Amniotic epithelial cell (primary cell): ENCODE measurements at regions not wholly inside any gene's neighbourhood (a gene's known extent, or its start where the extent isn't known, plus 50 kb on each side); places are given as distances from the start of the nearest gene placed in this dataset.

ENCODE experiments used
- DNase-seq: peaks from one replicate; pipeline ENCODE4 v3.0.0-alpha.2; 2010; ENCODE audit warnings: low read depth

DNA sequence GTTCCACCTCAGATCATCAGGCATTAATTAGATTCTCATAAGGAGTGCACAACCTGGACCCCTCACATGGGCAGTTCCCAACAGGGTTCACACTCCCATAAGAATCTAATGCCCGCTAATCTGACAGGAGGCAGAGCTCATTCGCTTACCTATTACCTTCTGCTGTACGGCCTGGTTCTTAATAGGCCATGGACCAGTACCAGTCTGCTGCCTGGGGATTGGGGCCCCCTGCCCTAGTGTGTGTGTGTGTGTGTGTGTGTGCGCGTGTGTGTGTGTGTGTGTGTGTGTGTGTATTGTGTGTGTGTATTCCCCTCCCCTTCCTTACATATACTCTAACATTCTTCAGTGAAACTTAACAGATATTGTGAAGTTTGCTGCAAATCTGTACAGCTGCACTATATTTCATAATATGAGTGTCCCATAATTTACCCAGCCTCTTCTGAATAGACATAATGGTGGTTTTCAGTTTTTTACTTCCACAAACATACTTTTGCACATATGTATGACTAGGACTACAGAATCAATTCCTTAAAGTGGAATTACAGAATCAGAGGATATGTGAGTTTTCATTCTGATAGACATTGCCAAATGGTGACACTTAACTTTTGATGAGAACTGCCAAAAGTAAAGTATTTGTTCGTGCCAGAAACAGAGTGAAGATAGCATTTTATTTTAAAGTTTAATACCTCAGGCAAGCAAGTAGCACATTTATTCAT lies 205.2 kb upstream of the EEA1 start:
- no peak for DNase-seq

DNA sequence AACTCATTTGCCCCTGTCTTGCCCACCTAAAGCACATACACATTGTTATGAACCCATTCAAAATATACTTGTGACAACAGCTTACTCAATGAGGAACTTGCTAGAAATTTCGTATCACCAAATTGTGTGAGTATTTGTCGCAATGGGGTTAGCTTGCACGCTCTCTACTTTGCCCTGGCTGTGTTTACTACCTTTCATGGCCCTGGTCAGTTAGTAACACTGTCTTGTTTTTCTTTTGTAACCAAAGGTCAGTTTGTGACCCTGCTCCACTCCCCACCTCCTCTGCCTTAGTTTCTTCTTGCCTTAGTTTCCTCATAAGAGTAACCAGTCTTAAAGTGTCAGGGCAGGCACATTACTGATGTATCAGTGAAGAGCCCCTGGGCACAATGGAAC lies 205.8 kb upstream of the EEA1 start:
- DNase-seq = no peak

DNA sequence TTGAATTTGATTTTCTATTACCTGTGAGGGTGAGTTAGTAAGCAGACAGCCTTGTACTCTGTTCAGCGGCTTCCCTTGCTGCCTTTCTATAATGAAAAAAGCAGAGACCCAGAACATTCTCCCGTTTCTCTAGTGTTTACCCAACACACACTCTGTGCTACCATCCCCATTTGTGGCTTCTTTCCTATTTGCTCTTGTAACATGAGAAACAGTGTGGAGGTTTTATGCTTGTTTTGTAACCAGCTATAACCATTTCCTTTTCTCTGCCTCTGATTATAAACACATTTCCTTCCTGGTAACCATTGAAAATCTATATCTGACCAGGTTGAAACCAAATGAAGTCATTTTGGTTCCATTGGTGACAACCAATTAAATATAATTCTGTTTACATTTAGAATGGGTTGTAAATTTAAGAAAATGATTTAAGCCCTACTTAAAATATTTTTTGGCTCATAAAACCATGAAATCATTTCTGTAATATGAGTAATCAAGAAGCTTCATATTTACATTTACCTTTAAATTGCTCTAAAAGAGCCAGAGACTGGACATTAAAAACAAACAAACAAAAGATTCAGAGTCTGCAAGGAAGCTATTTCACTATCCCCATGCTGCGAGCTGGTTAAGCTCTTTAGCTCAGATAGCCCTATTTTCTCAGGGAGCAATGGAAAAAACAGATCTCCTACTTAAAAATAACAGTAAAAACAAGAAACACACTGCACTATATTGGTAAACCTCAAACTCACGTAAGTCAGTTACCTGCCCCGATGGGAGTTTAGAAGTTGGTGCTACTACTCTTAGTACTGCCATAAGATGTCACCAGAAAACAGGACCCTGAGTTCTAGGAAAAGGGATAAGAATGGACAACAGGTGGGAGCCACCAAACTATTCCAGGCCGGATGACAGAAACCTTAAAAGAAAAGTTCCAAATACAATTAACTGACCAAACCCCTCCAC lies 206.5 kb upstream of the EEA1 start:
- DNase-seq = no peak

DNA sequence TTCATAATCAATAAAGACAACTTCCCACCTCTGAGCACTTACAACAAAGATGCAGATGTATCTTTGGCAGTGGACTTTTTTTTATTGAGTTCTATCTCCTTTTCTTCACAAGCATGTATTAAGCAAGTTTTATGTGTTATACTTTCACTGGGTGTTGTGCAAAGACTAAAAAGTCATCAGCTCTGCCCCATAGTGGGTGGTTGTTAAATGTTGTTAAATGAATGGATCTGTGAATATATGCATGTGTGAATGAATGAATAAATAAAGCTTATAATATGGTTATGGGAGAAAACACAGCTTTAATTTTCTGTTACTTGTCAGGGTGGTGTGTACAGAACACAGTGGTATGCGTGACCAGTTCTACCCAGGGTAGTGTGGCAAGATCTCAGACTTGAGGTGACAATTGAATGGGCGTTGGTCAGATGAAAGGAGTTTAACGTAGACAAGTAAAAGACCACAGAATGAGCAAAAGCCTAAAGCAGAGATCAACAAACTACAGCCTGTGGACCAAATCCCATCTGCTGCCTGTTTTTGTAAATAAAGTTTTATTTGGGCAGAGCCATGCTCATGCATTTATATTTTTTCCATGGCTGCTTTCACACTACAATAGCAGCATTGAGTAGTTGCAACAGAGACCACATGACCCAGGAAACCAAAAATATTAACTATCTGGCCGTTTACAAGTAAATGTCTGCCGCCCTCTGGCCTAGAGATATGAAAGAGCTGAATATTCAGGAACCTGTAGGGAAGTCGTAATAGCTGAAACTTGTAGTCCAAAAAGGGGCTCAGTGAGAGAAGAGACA lies 207.4 kb upstream of the EEA1 start:
- DNase-seq = no peak

DNA sequence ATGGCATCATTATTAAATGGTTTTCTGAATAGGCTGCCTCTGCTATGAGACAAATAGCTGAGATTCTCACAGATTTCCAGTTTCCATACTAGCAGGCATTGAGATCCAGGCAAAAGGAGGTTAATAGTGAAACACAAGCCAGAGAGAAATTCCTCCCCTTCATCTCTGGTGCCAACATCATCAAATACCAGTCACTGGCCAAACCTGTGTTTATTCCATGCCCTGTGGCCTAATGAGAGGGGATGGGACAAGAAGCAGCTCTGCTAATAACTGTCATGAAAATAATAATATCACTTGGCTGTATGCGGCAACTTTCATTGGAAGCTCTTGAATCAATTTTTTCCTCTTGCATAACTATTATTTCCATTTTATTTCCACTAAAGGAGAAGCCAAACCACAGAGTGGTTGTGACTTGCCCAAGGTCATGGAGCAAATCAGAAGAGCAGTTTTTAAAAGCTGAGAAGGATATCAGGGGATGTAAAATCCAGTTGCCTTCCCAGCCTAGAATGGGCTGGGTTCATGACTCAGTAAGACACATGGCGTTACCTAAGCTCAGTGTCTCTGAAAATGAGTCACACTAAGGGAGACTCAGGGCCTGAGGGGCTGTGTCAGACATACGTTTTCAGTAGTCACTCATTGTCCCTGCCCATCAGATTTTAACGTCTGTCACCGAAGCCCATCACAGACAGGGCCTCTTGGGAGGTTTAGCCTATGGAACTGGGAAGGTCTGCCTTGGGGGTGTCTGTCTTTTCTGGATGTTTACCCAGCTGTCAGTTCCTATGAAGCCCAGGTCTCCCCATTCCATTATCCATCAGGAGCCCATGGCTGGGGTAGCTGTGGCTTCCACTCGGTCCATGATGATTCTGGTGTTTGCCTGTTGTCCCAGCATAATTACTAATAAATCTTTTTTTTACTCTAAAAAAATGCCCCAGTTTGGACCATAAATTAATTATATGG lies 208.8 kb upstream of the EEA1 start:
- DNase-seq = peak; percentile 76

DNA sequence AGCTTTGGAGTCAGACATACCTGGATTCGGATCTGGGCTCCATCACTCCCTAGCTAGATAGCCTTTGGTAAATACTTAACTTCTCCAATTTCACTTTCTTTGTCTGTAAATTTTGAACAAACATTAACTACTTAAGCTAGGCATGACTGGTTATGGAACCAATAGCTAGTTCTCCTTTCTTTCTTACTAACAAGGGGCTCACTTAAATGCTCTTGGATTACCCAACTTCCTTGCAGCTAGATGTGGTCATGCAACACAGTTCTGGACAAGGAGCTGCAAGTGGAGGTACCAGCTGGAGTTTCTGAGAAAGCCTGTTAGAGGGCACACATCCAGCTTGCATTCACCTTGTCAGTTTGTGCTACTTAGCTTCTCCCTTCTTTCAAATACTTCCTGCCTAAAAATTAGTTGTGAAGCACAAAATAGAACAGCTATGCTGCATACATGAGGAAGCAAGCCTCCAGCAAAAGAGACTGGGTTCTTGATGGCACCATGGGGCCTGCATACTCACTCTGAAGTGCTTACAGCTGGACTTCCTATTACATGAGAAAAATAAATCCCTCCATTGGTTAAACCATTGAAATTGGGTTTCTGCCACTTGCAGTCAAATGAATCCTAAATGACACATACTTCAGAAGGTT lies 210.1 kb upstream of the EEA1 start:
- no peak for DNase-seq

DNA sequence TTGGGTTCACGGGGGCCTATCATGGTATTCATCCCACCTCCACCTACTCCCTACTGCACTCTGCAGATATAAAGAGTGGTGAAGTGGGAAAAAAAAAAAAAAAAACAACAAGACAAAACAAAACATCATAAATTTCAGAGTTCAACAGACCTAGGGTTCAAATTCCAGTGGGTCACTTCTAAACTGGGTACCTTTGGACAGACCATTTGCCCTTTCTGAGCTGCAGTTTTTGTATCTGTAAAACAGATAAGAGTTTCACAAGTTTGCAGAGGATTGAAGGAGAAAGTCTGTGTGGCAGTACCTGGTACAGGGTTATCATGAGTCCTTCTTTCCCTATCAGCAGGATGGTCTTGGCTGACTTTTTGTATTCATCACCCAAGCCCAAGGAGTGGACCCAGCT lies 211.2 kb upstream of the EEA1 start:
- no peak for DNase-seq

DNA sequence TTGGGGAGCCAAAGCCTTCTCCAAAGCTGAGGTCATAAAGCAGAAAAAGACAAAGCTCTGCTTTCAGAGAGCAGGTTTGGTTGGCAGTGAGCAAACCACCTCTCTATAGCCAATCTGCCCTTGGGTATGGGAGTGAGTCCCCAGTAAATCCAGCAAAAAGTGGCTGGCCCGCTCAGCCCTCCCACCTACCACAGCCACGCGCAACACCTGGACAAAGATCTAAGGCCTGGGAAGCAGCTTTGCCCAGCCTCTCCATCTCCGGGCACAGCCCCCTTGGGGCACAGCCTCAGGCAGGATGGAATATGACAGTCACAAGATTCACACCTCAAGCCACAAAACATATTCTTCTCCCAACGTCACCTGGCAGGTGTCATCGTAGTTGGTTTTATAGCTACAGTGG lies 211.7 kb upstream of the EEA1 start:
- DNase-seq = no peak

DNA sequence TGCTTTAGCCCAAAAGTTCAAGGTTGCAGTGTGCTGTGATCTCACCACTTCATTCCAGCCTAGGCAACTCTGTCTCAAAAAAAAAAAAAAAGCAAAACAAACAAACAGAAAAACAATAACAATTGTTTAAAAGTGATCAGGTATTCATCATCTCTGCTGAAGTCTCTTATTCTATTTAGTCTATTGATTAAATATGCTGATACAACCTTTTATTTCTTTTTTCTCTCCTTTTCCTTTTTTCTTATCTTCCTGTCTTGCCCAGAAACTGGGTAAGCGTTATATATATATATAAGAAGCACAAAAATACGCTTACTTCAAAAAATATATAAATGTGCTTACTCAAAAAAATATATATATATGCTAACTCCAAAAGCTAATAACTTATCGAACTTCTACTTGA lies 213.8 kb upstream of the EEA1 start:
- no peak for DNase-seq

DNA sequence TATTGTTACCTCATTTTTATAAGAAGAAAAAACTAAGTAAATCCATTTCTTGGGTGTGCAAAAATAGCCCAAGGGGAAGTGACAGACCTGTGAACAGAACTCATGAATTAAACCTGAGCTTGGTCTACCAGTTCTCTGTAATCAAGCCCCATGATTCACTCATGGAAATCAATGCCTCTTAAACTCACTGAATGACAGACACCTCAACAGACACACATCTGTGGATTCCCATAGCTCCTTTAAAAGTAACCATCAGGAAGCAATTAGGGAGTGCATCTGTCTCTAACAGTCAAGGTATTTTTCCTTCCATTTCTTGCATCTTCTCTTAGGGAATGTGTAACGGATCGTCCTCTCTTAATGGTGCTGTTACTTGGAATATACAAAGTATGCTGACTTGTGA lies 215.0 kb upstream of the EEA1 start:
- no peak for DNase-seq

DNA sequence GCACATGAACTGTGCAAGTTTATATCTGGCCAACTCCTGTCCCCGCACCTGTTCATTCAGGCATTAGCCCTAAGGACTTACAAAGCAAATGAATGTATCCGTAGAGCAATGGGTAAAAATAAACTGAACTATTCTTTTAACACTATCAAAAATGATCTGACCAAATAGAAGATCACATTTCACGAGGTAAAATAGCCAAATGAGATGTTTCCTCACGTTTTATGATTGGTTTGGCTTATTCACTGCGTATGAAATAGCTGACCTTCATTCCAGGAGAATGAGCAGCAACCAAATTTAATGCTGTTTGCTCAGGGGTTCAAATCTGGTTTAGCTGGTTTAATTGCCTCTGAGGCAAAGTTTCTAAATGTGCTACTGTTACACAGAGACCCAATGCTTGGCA lies 216.0 kb upstream of the EEA1 start:
- no peak for DNase-seq

DNA sequence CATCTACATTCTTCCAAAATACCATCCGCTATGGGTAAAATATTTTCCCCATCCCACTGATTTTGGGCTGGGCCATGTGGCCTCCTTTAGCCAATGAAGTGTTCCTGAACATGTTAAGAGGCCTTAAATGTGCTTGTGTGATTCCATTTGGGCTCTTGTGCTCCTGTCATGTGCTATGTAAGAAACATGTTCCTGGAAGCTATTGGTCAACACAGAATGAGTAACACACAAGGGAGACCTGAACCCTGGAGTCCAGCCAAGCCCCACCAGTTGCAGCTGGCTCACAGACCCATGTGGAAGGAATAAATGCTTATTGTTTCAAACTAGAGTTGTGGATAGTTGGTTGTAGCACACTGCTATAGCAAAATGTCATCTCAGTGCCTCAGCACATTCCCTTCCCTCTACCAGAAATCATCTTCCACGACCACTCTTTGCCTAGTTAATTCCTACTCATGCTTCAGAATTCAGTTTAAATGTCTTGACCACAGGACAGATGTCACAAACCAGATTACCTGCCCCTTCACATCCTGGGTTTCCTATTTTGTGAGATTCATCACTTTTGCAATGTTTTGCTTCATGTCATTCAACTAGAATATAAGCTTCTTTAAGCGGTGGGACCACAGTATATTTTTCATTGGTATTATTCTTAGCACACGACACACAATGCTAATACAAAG lies 217.3 kb upstream of the EEA1 start:
- peak; percentile 57 for DNase-seq

DNA sequence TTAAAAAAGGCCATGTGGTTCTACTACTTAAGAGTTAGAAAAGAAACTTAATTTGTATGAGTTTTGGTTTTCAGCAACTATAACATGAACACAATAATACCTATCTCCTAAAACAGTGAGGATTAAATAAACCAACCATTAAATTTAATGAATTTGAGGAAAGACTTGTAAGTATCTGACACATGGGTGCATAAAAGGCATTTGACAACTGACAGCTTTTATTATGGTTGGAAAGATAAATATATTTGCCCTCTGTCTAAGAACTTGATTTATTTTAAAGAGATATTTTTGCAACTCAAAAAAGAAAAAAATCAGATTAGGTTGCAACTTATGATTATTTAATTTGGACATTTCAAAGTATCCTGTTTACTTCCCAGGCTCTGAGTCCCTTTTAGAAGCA lies 217.9 kb upstream of the EEA1 start:
- no peak for DNase-seq

DNA sequence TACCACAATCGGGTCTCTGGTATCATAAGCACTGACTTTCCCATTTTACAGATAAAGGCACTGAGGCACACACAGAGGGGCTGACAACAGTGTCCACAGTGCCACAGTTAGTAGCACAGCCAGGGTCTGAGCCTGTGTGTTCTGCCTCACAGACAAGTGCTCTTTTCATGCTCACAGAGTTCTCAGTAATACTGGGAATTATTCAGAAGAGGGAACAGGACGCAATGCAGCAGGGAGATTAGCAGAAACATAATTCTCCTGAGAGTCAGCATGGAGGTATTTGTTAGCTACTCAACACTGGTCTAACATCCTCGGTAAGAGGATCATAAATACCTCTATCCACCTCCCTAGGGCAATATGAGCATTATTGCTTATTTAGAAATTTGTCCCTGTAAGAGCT lies 219.3 kb upstream of the EEA1 start:
- peak; percentile 47 for DNase-seq

DNA sequence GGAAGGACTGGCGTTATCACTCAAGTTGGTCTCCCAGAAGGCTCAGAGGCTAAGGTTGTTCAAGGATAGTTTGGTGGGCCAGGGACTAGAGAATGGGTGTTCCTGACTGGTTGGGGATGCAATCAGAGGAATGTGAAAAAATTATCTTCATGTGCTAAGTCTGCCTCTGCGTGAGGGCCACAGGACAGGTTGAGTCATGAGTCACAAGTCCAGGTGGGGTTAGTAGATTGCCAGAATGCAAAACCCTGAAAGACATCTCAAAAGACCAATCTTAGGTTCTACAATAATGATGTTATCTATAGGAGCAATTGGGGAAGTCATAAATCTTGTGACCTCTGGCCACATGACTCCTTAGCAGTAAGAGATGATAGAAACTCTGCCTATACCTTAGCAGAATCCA lies 220.1 kb upstream of the EEA1 start:
- no peak for DNase-seq

DNA sequence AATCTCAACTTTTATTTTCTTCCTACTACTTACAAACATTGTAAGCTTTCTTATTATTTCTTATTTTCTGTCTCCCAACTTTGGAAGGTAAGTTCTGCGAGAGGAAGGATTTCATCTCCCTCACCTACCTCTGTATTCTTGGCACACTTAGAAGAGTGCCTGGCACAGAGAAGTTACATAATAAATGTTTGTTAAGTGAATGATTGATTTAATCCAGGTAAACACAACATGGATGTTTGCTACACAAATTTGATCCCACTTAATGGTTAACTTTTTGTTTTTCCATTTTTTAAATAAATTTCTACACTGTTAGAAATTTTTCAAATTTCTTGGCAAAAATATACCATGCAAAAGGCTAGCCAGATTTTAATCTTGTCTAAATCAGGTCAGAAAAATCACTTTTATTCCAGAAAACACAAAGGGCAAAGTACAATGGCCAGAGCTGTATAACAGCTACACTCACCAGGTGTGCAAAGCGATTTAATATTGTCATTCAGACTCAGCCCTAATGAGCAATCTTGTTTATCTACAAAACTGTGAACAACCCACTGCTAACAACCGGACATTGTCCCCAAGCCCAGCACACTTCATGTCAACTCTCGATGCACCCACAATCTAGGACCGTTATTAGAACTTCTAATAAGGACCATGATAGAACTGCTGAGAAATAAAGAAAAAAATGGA lies 222.1 kb upstream of the EEA1 start:
- DNase-seq = no peak

DNA sequence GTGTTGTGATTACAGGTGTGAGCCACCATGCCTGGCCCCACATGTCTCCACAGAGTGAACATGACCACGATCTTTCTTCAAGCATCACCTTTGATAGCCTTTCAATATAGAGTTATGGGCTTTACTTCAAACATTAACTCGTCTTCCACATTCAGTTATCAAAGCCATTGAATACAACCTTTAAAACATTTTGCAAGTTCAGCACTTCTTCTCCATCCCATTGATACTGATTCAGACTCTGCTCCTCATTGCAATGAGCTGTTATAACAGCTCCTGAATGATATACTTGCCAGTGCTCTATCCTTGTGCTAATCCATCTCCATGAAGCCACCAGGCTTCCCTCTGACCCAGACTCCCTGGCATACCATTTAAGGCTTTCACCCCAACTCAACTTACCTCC lies 223.5 kb upstream of the EEA1 start:
- no peak for DNase-seq

DNA sequence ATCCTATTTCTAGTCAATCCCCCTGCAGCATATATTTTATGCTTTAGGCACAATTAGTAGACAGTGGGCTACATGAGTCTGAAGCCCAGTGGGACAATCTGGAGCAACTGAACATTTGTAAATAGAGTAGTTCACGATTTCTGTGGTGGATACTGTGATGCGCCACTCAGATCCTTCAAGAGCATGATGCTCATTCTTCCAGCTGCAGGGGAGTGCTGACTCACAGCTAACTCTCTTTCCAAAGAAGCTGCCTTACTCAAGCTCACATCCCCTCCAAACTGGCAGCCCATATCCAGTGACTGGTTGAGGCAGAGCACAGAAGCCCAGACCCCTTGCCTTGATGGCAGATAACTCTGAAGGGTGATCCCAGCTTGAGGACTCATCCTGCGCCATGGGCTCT lies 224.2 kb upstream of the EEA1 start:
- peak; percentile 83 for DNase-seq

DNA sequence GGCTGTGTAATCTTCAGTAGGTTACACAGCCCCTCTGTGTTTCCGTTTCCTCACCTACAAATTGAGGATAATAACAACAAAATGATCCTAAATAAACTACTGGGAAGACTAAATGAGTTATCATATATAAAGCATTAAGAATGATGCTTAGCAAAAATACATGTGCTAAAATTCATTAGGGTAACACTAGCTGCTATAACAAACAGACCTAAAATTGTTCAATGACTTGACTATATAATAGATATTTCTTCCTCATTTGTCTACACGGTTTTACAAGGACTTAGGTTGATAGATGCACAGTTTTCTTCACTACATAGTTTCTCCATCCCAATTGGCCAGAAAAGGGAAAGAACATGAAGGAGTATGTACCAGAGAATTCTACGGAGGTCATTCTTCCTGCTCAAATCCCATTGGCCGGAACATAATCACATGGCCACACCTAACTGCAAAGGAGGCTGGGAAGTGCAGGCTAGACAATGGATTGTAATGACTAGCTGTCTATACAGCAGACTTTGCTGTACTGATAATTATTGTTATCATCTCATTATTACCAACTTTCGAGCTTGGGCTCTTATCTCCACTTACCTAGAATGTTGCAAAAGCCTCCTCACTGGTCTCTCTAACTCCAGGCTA lies 223.5 kb upstream of the NUDT4 start:
- DNase-seq = no peak
